ES-I3 (cell line): ENCODE measurements at regions not wholly inside any gene's neighbourhood (a gene's known extent, or its start where the extent isn't known, plus 50 kb on each side); places are given as distances from the start of the nearest gene placed in this dataset.
"Not testable (repeated sequence)": the region's sequence is repeated elsewhere in the genome, so short reads cannot be mapped to it uniquely, and the experiment has no call there.

ENCODE experiments used
- H3K36me3 ChIP-seq: 2 replicates; pipeline ENCODE4 v1.6.1; 2013; ENCODE audit warnings: mild to moderate bottlenecking, low read length, control low read depth, moderate library complexity; ENCODE audit not compliant: insufficient read depth
- H3K4me1 ChIP-seq: 2 replicates; pipeline ENCODE4 v1.6.1; 2013; ENCODE audit warnings: mild to moderate bottlenecking, control low read depth, low read length; ENCODE audit not compliant: insufficient read depth
- H3K9ac ChIP-seq: 2 replicates; pipeline ENCODE4 v1.6.1; 2013; ENCODE audit warnings: low read depth, mild to moderate bottlenecking, low read length, moderate library complexity
- H3K9me3 ChIP-seq: 2 replicates; pipeline ENCODE4 v1.6.1; 2013; ENCODE audit warnings: mild to moderate bottlenecking, low read length, moderate library complexity; ENCODE audit not compliant: control insufficient read depth, insufficient read depth

- not testable (repeated sequence) for H3K4me1 ChIP-seq, H3K9me3 ChIP-seq, H3K9ac ChIP-seq, H3K36me3 ChIP-seq
Measured at GRCh38 chrX:131885042-131885441, 138.1 kb upstream of the STK26 start.

DNA sequence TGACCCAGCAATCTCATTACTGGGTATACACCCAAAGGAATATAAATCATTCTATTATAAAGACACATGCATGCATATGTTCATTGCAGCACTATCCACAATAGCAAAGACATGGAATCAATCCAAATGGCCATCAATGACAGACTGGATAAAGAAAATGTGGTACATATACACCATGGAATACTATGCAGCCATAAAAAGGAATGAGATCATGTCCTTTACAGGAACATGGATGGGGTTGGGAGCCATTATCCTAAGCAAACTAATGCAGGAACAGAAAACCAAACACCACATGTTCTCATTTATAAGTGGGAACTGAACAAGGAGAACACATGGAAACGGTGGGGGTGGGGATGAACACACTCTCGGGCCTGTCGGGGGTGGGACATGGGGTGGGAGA, 129.2 kb upstream of the STK26 start:
- not testable (repeated sequence) for H3K4me1 ChIP-seq, H3K9ac ChIP-seq, H3K9me3 ChIP-seq, H3K36me3 ChIP-seq

- no peaks in the 10 kb centered on the region for H3K9me3 ChIP-seq
- H3K4me1 ChIP-seq = no peaks in the 10 kb centered on the region
- H3K36me3 ChIP-seq = no peaks in the 10 kb centered on the region
- no peak overlapping the region for H3K9ac ChIP-seq
Measured at GRCh38 chrX:131894995-131895394, 128.1 kb upstream of the STK26 start.

DNA sequence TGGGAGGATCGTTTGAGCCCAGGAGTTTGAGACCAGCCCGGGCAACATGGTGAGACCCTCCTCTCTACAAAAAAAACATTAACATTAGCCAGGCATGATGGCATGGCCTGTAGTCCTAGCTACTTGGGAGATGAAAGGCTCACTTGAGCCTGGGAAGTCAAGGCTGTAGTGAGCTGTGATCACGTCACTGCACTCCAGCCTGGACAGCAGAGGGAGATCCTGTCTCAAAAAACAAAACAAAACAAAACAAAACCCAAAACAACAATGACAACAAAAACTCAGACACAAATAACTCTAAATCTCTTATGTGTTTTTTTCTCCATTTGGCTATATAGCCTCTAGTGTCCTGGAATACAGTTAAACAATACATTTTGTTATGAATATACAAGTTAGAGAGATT, 127.3 kb upstream of the STK26 start:
- H3K36me3 ChIP-seq = no peaks in the 10 kb centered on the region
- H3K9ac ChIP-seq = no peak overlapping the region
- no peaks in the 10 kb centered on the region for H3K9me3 ChIP-seq
- no peaks in the 10 kb centered on the region for H3K4me1 ChIP-seq

DNA sequence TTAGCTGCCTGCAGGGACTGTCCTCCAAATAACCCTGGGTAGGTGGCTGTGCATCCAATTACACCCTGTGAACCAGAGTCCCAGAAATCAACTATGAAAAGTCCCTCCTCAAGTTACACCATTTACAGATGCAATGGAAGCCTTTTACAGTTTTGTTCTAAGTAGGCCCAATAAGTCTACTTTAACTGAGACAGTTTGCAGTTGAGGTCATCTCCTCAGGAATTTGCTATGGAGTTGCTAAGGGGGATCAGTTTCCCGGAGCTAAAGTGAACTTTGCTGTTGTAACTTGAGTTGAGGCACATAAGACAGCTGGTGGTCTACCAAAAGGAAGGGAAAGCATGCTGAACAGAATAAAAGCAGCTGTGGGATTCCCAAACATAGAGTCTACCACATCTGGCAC, 121.6 kb upstream of the STK26 start:
- Histone ChIP-seq H3K9me3 (no peaks in the 10 kb centered on the region), H3K9ac (no peak overlapping the region)

GRCh38 chrX:131907488-131908314, 115.4 kb upstream of the STK26 start:
- Histone ChIP-seq H3K9me3 (no peaks in the 10 kb centered on the region), H3K36me3 (no peaks in the 10 kb centered on the region), H3K9ac (no peak overlapping the region; the same call in 1 of the 2 replicates), H3K4me1 (no peaks in the 10 kb centered on the region)

More for the DNA sequence above, 121.6 kb upstream of the STK26 start:
- H3K4me1 ChIP-seq = no peaks in the 10 kb centered on the region
- no peaks in the 10 kb centered on the region for H3K36me3 ChIP-seq

DNA sequence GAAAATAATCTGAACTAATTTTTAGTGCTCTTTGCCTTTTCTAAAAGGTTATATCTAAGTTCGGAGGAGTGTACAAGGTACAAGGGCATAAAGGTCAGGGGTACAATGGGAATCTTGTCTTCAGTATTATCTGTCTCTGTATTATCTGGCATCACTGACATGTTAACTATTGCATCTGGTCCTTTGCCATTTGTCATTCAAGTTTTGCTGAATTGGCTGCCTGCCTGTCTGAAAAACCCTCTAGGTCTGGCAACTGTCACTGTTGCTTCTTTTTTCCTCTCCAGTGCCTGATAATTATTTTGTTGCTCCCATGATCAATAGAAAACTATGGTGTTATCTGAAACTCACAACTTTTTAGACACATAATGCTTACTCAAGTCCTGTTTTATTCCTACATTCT, 112.5 kb upstream of the STK26 start:
- no peaks in the 10 kb centered on the region for H3K36me3 ChIP-seq
- H3K9me3 ChIP-seq = no peaks in the 10 kb centered on the region
- H3K9ac ChIP-seq = no peak overlapping the region
- H3K4me1 ChIP-seq = no peaks in the 10 kb centered on the region

DNA sequence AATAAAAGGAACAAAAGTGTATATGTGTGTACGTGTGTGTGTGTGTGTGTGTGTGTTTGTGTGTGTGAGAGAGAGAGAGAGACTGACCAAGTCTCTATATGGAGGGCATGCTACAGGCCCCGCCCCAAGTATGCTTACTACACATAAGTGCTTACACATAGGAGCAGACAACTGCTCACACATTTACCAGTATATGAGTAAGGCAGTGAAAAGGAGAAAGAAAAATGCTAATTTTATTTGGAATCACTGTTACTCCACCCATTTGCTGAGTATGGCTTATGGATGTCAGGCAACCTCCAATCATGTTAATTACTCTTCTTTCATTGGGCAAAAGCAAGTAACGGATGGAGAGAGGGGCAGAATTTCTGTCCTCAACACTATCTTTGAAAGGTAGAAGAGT, 107.6 kb upstream of the STK26 start:
- Histone ChIP-seq H3K9ac (no peak overlapping the region), H3K9me3 (no peaks in the 10 kb centered on the region), H3K4me1 (peaks cover 6% of the 10 kb centered on the region; the same call in 1 of the 2 replicates), H3K36me3 (no peaks in the 10 kb centered on the region)

DNA sequence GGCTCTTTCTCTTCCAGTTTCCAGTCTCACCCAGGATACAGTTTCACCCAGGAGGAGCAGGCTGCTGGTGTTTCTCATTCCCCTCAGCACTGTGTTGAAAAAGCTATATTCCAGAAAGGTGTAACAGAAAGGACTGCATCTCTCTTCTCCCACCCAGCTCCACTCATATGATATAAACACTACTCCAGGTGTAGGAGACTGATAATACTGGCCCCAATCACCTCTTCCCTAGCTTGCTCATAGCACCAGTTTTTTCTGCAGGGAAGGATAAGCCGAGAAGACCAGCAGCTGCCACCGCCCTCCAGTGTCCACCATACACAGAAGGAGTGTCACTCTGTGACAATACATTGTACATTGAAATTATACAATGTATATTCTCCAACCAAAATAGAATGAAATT, 105.5 kb upstream of the STK26 start:
- no peak overlapping the region for H3K9ac ChIP-seq
- no peaks in the 10 kb centered on the region for H3K36me3 ChIP-seq
- peaks cover 6% of the 10 kb centered on the region; the same call in 1 of the 2 replicates for H3K4me1 ChIP-seq
- no peaks in the 10 kb centered on the region for H3K9me3 ChIP-seq

DNA sequence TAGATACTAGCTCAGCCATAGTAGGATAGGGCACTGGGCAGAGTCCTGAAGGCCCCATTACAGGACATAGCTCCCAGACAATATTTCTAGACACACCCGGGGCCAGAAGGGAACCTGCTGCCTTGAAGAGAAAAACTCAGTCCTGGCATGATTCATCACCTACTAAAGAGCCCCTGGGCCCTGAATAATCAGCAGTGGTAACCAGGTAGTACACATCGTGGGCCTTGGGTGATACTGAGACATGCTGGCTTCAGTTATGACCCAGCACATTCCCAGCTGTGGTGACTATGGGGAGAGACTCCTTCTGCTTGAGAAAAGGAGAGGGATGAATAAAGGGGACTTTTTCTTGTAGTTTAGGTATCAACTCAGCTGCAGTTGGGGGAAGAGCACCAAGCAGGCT, 104.3 kb upstream of the STK26 start:
- Histone ChIP-seq H3K9ac (no peak overlapping the region), H3K36me3 (no peaks in the 10 kb centered on the region), H3K9me3 (no peaks in the 10 kb centered on the region), H3K4me1 (peaks cover 9% of the 10 kb centered on the region; the same call in 1 of the 2 replicates)

DNA sequence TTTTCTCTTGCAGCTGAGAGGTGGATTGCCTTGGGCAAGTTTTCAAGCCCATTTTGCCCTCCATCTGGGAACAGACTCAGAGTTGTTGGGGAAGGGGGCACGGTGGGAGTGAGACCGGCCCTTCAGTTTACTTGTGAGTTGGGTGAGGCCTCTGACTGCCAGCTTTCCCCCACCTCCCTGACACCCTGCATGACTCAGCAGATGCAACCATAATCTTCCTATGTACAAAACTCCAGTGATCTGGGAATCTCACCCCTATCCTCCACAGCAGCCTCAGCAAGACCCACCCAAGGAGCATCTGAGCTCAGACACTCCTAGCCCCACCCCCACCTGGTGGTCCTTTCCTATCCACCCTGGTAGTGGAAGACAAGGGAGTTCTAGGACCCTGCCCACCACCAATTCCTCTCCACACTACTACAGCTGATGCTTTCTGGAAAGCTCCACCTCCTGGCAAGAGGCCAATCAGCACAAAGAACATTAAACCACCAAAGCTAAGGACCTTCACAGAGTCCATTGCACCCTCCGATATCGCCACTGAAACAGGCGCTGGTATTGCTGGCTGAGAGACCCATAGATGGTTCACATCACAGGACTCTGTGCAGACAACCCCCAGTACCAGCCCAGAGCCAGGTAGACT, 99.4 kb upstream of the STK26 start:
- no peak overlapping the region for H3K9ac ChIP-seq
- no peaks in the 10 kb centered on the region for H3K9me3 ChIP-seq
- H3K36me3 ChIP-seq = no peaks in the 10 kb centered on the region
- H3K4me1 ChIP-seq = 0 out of 2 replicates have a peak, but pooled peaks cover 3% of the 10 kb centered on the region

- Histone ChIP-seq H3K9ac (no peak overlapping the region), H3K36me3 (no peaks in the 10 kb centered on the region), H3K9me3 (no peaks in the 10 kb centered on the region), H3K4me1 (no peaks in the 10 kb centered on the region)
Measured at GRCh38 chrX:131938749-131939148, 84.4 kb upstream of the STK26 start.

DNA sequence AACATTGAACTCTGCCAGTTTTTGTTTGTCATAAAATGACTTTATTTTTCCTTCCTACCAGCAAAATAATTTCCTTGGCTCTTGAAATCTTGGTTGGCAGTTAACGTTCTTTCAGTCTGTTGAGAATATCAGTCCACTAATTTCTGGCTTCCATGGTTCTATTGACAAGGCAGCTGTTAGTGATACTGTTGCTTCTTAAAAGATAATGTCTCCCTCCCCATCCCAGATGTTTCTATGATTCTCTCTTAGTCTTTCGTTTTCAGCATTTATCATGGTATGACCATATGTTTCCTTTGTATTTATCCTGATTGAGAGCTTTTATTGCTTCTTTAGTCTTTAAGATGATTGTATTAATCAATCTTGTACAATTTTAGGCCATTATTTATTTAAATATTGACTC, 81.1 kb upstream of the STK26 start:
- no peaks in the 10 kb centered on the region for H3K4me1 ChIP-seq
- no peaks in the 10 kb centered on the region for H3K36me3 ChIP-seq
- no peaks in the 10 kb centered on the region for H3K9me3 ChIP-seq
- H3K9ac ChIP-seq = no peak overlapping the region

DNA sequence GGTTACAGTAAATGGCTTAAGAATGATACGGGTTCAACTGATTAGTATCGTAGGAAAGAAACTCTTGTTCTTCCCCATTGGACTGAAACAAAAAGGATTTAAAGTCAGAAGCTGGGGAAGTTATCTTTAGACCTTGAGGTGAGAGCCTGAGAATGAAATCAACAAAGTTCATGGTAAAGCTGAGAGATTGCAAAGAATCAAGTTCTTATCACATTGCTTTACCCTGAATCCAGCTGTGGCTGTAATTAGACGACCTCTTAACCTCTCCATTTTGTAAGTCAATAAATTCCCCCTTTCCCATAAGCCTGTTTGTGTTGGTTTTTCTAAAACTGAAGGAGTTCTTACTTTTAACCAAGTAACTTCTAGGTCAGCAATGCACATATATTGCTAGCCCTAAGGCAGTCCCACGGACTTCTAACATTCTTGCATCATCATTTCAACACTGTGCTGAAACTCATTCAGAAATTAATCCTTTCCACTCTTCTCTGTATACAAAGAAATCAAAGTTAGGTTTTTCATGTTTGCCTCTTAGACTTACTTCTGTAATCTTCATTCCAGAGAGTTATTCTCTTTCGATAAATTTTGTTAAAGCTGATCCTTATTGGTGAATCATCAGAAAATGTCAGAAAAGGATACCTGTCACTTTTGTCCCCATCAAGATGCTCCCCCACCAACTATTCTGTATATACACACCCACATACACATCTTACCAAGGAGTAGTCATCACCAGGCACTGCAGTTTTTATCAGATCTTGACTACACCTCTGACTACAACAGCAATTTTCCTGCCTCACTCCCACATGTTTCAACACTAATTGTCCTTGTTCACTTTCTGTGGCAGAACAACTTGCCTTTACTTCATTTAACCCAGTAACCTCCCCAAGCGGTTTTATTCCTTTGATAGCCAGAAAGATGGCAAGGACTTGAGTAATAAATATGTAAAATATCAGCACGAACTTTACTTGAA, 77.9 kb upstream of the STK26 start:
- no peak overlapping the region for H3K9ac ChIP-seq
- no peaks in the 10 kb centered on the region for H3K4me1 ChIP-seq
- no peaks in the 10 kb centered on the region for H3K36me3 ChIP-seq
- H3K9me3 ChIP-seq = no peaks in the 10 kb centered on the region
